HL-60 (cell line): ENCODE measurements at regions not wholly inside any gene's neighbourhood (a gene's known extent, or its start where the extent isn't known, plus 50 kb on each side); places are given as distances from the start of the nearest gene placed in this dataset.

ENCODE experiments used
- CTCF ChIP-seq: IDR thresholded peaks from one replicate; pipeline ENCODE4 v1.5.1; 2011; ENCODE audit warnings: low read length, control low read depth, inconsistent platforms; ENCODE audit not compliant: insufficient read depth
- GABPA ChIP-seq: IDR thresholded peaks from 2 replicates; pipeline ENCODE4 v1.6.1; 2012; ENCODE audit warnings: low read depth

- TF ChIP-seq CTCF: no peak
- TF ChIP-seq GABPA: peak; percentile 68
These were observed 86.6 kb upstream of the DPH5 start for GRCh38 chr1:101112051-101112780.
